Neural progenitor cell (in vitro differentiated cells): ENCODE measurements at regions not wholly inside any gene's neighbourhood (a gene's known extent, or its start where the extent isn't known, plus 50 kb on each side); places are given as distances from the start of the nearest gene placed in this dataset.

Source experiments
- DNase-seq: peaks from one replicate; pipeline ENCODE4 v3.0.0-alpha.2; 2016; ENCODE audit warnings: low spot score
- H2AFZ ChIP-seq: fragments of 200-600 bp; sonication (generic); replicated peaks from 2 replicates; pipeline ENCODE4 v1.6.1; 2016; ENCODE audit warnings: antibody characterized with exemption
- H3F3A ChIP-seq: fragments of 200-600 bp; sonication (generic); 2 replicates; pipeline ENCODE4 v1.6.1; 2016; ENCODE audit warnings: antibody characterized with exemption, low read depth
- H3K27ac ChIP-seq: fragments of 200-600 bp; sonication (generic); 2 replicates; pipeline ENCODE4 v1.5.1; 2016; ENCODE audit warnings: mild to moderate bottlenecking
- H3K27me3 ChIP-seq: fragments of 200-600 bp; sonication (generic); 2 replicates; pipeline ENCODE4 v1.6.1; 2016; ENCODE audit warnings: mild to moderate bottlenecking, moderate library complexity
- H3K36me3 ChIP-seq: fragments of 200-600 bp; sonication (generic); 2 replicates; pipeline ENCODE4 v1.5.1; 2016
- H3K4me1 ChIP-seq: fragments of 200-600 bp; sonication (generic); 2 replicates; pipeline ENCODE4 v1.6.1; 2016; ENCODE audit warnings: mixed run types
- H3K4me2 ChIP-seq: fragments of 200-600 bp; sonication (generic); 2 replicates; pipeline ENCODE4 v1.6.1; 2016
- H3K4me3 ChIP-seq: fragments of 200-600 bp; sonication (generic); 2 replicates; pipeline ENCODE4 v1.5.1; 2016
- H3K79me2 ChIP-seq: fragments of 200-600 bp; sonication (generic); 2 replicates; pipeline ENCODE4 v1.6.1; 2016; ENCODE audit warnings: low read depth
- H3K9ac ChIP-seq: fragments of 200-600 bp; sonication (generic); 2 replicates; pipeline ENCODE4 v1.6.1; 2016
- H3K9me3 ChIP-seq: fragments of 200-600 bp; sonication (generic); 2 replicates; pipeline ENCODE4 v1.5.1; 2016; ENCODE audit warnings: low read depth
- H4K20me1 ChIP-seq: fragments of 200-600 bp; sonication (generic); 2 replicates; pipeline ENCODE4 v1.6.1; 2016; ENCODE audit warnings: low read depth
- H3K27ac Mint-ChIP-seq: 3 replicates; pipeline ENCODE4 v1.8.0; 2021; ENCODE audit warnings: mixed read lengths
- H3K27me3 Mint-ChIP-seq: 2 replicates; pipeline ENCODE4 v1.8.0; 2022; ENCODE audit warnings: low read depth, mild to moderate bottlenecking, inconsistent platforms, moderate library complexity, mixed read lengths; ENCODE audit not compliant: insufficient read depth
- H3K36me3 Mint-ChIP-seq: 3 replicates; pipeline ENCODE4 v1.8.0; 2021; ENCODE audit warnings: mixed read lengths
- H3K4me1 Mint-ChIP-seq: 3 replicates; pipeline ENCODE4 v1.8.0; 2021; ENCODE audit warnings: mixed read lengths
- H3K4me3 Mint-ChIP-seq: 3 replicates; pipeline ENCODE4 v1.8.0; 2021; ENCODE audit warnings: mild to moderate bottlenecking, moderate library complexity, mixed read lengths
- H3K9me3 Mint-ChIP-seq: 3 replicates; pipeline ENCODE4 v1.8.0; 2020; ENCODE audit warnings: mixed read lengths
- CTCF ChIP-seq: fragments of 200-600 bp; sonication (generic); IDR thresholded peaks from 2 replicates; pipeline ENCODE4 v1.5.1; 2017; ENCODE audit warnings: antibody characterized with exemption, mild to moderate bottlenecking
- EZH2 ChIP-seq: fragments of 200-600 bp; sonication (generic); IDR thresholded peaks from 2 replicates; pipeline ENCODE4 v1.6.1; 2017; ENCODE audit warnings: antibody characterized with exemption, mild to moderate bottlenecking, moderate library complexity
- EZH2phosphoT487 ChIP-seq: fragments of 200-600 bp; sonication (generic); IDR thresholded peaks from 2 replicates; pipeline ENCODE4 v1.6.1; 2017; ENCODE audit warnings: antibody characterized with exemption

- no peak overlapping the region for H3K4me2 ChIP-seq
- no peak for DNase-seq
- H3K9me3 ChIP-seq, result no peaks in the 10 kb centered on the region
- peaks cover 16% of the 10 kb centered on the region for H3K4me1 Mint-ChIP-seq
- H4K20me1 ChIP-seq, result no peaks in the 10 kb centered on the region
- H2AFZ ChIP-seq, result no peak overlapping the region
- no peak overlapping the region for H3K4me3 Mint-ChIP-seq
- H3K27ac Mint-ChIP-seq, result no peak overlapping the region
- H3K9ac ChIP-seq, result no peak overlapping the region
- no peaks in the 10 kb centered on the region for H3K9me3 Mint-ChIP-seq
- H3K4me3 ChIP-seq, result no peak overlapping the region
- no peaks in the 10 kb centered on the region for H3K36me3 ChIP-seq
- H3F3A ChIP-seq, result no peaks in the 10 kb centered on the region
- H3K79me2 ChIP-seq, result no peaks in the 10 kb centered on the region
- no peaks in the 10 kb centered on the region for H3K36me3 Mint-ChIP-seq
- peaks cover 2% of the 10 kb centered on the region for H3K27me3 Mint-ChIP-seq
- no peaks in the 10 kb centered on the region for H3K27me3 ChIP-seq
- no peak for TF ChIP-seq EZH2phosphoT487
- TF ChIP-seq CTCF, result no peak
- TF ChIP-seq EZH2, result no peak
- H3K4me1 ChIP-seq, result peaks cover 10% of the 10 kb centered on the region
- no peak overlapping the region for H3K27ac ChIP-seq
Measured at GRCh38 chr17:79162012-79162963, 87.7 kb downstream of the ENGASE start.

- DNase-seq, result no peak
- H3K9me3 ChIP-seq, result no peaks in the 10 kb centered on the region
- H3F3A ChIP-seq, result no peaks in the 10 kb centered on the region
- no peak overlapping the region for H3K4me3 ChIP-seq
- H4K20me1 ChIP-seq, result no peaks in the 10 kb centered on the region
- Mint-ChIP-seq H3K27ac (no peak overlapping the region), H3K27me3 (peaks cover 4% of the 10 kb centered on the region), H3K36me3 (no peaks in the 10 kb centered on the region), H3K4me3 (no peak overlapping the region), H3K9me3 (no peaks in the 10 kb centered on the region), H3K4me1 (peaks cover 16% of the 10 kb centered on the region)
- no peak overlapping the region for H3K27ac ChIP-seq
- H3K4me2 ChIP-seq, result no peak overlapping the region
- H3K9ac ChIP-seq, result no peak overlapping the region
- TF ChIP-seq EZH2phosphoT487 (no peak), CTCF (no peak), EZH2 (no peak)
- no peaks in the 10 kb centered on the region for H3K79me2 ChIP-seq
- no peaks in the 10 kb centered on the region for H3K36me3 ChIP-seq
- H3K27me3 ChIP-seq, result no peaks in the 10 kb centered on the region
- peaks cover 10% of the 10 kb centered on the region for H3K4me1 ChIP-seq
- H2AFZ ChIP-seq, result no peak overlapping the region
Measured at GRCh38 chr17:79160980-79161636, 86.5 kb downstream of the ENGASE start.

GRCh38 chr17:79159926-79160325, 85.3 kb downstream of the ENGASE start:
- no peak overlapping the region for H3K4me3 Mint-ChIP-seq
- Histone ChIP-seq H3K4me1 (peaks cover 6% of the 10 kb centered on the region), H3K9me3 (no peaks in the 10 kb centered on the region), H3K27me3 (no peaks in the 10 kb centered on the region), H3K4me3 (no peak overlapping the region), H3F3A (no peaks in the 10 kb centered on the region), H3K4me2 (no peak overlapping the region), H2AFZ (no peak overlapping the region), H3K9ac (no peak overlapping the region), H4K20me1 (no peaks in the 10 kb centered on the region), H3K27ac (no peak overlapping the region), H3K79me2 (no peaks in the 10 kb centered on the region), H3K36me3 (no peaks in the 10 kb centered on the region)
- H3K27me3 Mint-ChIP-seq, result peaks cover 2% of the 10 kb centered on the region
- H3K9me3 Mint-ChIP-seq, result no peaks in the 10 kb centered on the region
- H3K4me1 Mint-ChIP-seq, result peaks cover 16% of the 10 kb centered on the region
- DNase-seq, result peak; percentile 45
- no peaks in the 10 kb centered on the region for H3K36me3 Mint-ChIP-seq
- H3K27ac Mint-ChIP-seq, result no peak overlapping the region
- no peak for TF ChIP-seq EZH2
- no peak for TF ChIP-seq EZH2phosphoT487
- no peak for TF ChIP-seq CTCF
